IMR-90 (cell line): ENCODE measurements at regions not wholly inside any gene's neighbourhood (a gene's known extent, or its start where the extent isn't known, plus 50 kb on each side); places are given as distances from the start of the nearest gene placed in this dataset.
"Not testable (repeated sequence)": the region's sequence is repeated elsewhere in the genome, so short reads cannot be mapped to it uniquely, and the experiment has no call there.

Experiments used
- ATAC-seq: fragments of 200-7000 bp; cut with Tn5 transposase; 2 replicates; pipeline ENCODE4 v1.9.1; 2020; ENCODE audit warnings: low read depth, mild to moderate bottlenecking, moderate library complexity
- BruUV-seq: library from RNA; stranded (reverse); fragments of 400-500 nt; replicated peaks from 2 replicates; lab custom pipeline; 2021; lab: Mats Ljungman, UMichigan
- CTCF ChIA-PET: fragments of 300-600 bp; formaldehyde crosslinking; extraction: SDS; loops from one replicate; lab custom pipeline; 2021; ENCODE audit warnings: antibody characterized with exemption; lab: Yijun Ruan, JAX
- POLR2A ChIA-PET: fragments of 300-600 bp; sonication (Branson Sonifier 250); formaldehyde crosslinking; loops from one replicate; lab custom pipeline; 2022; ENCODE audit warnings: antibody characterized with exemption; ENCODE audit not compliant: unreplicated experiment; lab: Charles Lee
- DNase-seq: peaks from one replicate; pipeline ENCODE4 v3.0.0; 2013
- H2AFZ ChIP-seq: replicated peaks from 2 replicates; pipeline ENCODE3; 2013; ENCODE audit warnings: low read length, mild to moderate bottlenecking; ENCODE audit not compliant: poor library complexity
- H2AK5ac ChIP-seq: 2 replicates; pipeline ENCODE4 v1.6.1; 2013; ENCODE audit warnings: low read depth, low read length, inconsistent platforms
- H2AK9ac ChIP-seq: replicated peaks from 2 replicates; pipeline ENCODE3; 2013; ENCODE audit warnings: mild to moderate bottlenecking, low read depth, low read length, moderate library complexity; ENCODE audit not compliant: poor library complexity
- H2BK120ac ChIP-seq: 2 replicates; pipeline ENCODE4 v1.6.1; 2013; ENCODE audit warnings: low read depth, low read length, inconsistent platforms
- H2BK15ac ChIP-seq: 3 replicates; pipeline ENCODE4 v1.6.1; 2013; ENCODE audit warnings: low read depth, low read length, inconsistent platforms
- H2BK20ac ChIP-seq: 2 replicates; pipeline ENCODE4 v1.6.1; 2013; ENCODE audit warnings: low read depth, mild to moderate bottlenecking, inconsistent platforms, low read length, moderate library complexity
- H2BK5ac ChIP-seq: 2 replicates; pipeline ENCODE4 v1.6.1; 2013; ENCODE audit warnings: mild to moderate bottlenecking, low read depth, low read length, inconsistent platforms; ENCODE audit not compliant: poor library complexity, severe bottlenecking
- H3K14ac ChIP-seq: replicated peaks from 2 replicates; pipeline ENCODE4 v1.6.1; 2013; ENCODE audit warnings: low read depth, low read length, inconsistent platforms
- H3K18ac ChIP-seq: 2 replicates; pipeline ENCODE4 v1.6.1; 2013; ENCODE audit warnings: low read depth, low read length, control low read depth
- H3K23ac ChIP-seq: 2 replicates; pipeline ENCODE4 v1.6.1; 2013; ENCODE audit warnings: low read depth, low read length, inconsistent platforms
- H3K27ac ChIP-seq: 2 replicates; pipeline ENCODE4 v1.5.1; 2013; ENCODE audit warnings: mild to moderate bottlenecking, control low read depth, low read length; ENCODE audit not compliant: insufficient read depth
- H3K27me3 ChIP-seq: 2 replicates; pipeline ENCODE4 v1.6.1; 2013; ENCODE audit warnings: low read length; ENCODE audit not compliant: control insufficient read depth, insufficient read depth
- H3K36me3 ChIP-seq: 2 replicates; pipeline ENCODE4 v1.6.1; 2013; ENCODE audit warnings: low read length, mixed read lengths; ENCODE audit not compliant: control insufficient read depth, insufficient read depth
- H3K4ac ChIP-seq: 2 replicates; pipeline ENCODE4 v1.6.1; 2013; ENCODE audit warnings: low read depth, low read length, inconsistent platforms
- H3K4me1 ChIP-seq: 2 replicates; pipeline ENCODE4 v1.6.1; 2013; ENCODE audit warnings: low read length, mixed read lengths; ENCODE audit not compliant: control insufficient read depth, insufficient read depth
- H3K4me2 ChIP-seq: 2 replicates; pipeline ENCODE4 v1.6.1; 2013; ENCODE audit warnings: low read depth, mild to moderate bottlenecking, control low read depth, low read length, moderate library complexity
- H3K4me3 ChIP-seq: 2 replicates; pipeline ENCODE4 v1.5.1; 2013; ENCODE audit warnings: low read depth, mild to moderate bottlenecking, control low read depth, low read length, moderate library complexity; ENCODE audit not compliant: insufficient read depth
- H3K56ac ChIP-seq: 2 replicates; pipeline ENCODE4 v1.6.1; 2013; ENCODE audit warnings: low read length, inconsistent platforms; ENCODE audit not compliant: insufficient read depth; ENCODE audit errors: extremely low read depth
- H3K79me1 ChIP-seq, 2 experiments: 2 replicates each; pipeline ENCODE4 v1.6.1; 2013; ENCODE audit warnings: low read length in 2 of 2, inconsistent platforms in 1 of 2, low read depth in 1 of 2
- H3K9ac ChIP-seq: 2 replicates; pipeline ENCODE4 v1.6.1; 2013; ENCODE audit warnings: low read depth, low read length, control low read depth
- H3K9me1 ChIP-seq: 2 replicates; pipeline ENCODE4 v1.6.1; 2013; ENCODE audit warnings: low read length, inconsistent platforms; ENCODE audit not compliant: insufficient read depth
- H3K9me3 ChIP-seq: 2 replicates; pipeline ENCODE4 v1.6.1; 2013; ENCODE audit warnings: low read length; ENCODE audit not compliant: control insufficient read depth, insufficient read depth
- H4K20me1 ChIP-seq: 2 replicates; pipeline ENCODE4 v1.6.1; 2013; ENCODE audit warnings: low read length, inconsistent platforms; ENCODE audit not compliant: insufficient read depth
- H4K5ac ChIP-seq: 2 replicates; pipeline ENCODE4 v1.6.1; 2013; ENCODE audit warnings: mild to moderate bottlenecking, low read depth, low read length, control low read depth
- H4K8ac ChIP-seq, 2 experiments: 2 replicates each; pipeline ENCODE4 v1.6.1; 2013; ENCODE audit warnings: low read depth in 2 of 2, low read length in 2 of 2, control low read depth in 1 of 2, inconsistent platforms in 1 of 2
- H4K91ac ChIP-seq: 2 replicates; pipeline ENCODE4 v1.6.1; 2013; ENCODE audit warnings: low read depth, low read length, inconsistent platforms; ENCODE audit not compliant: insufficient read depth
- WGBS, 2 experiments: methylation state at CpG; one replicate each; pipeline versions ENCODE4 v1.1.5 to v1.1.7; 2013; ENCODE audit warnings: missing lambda C conversion rate in 2 of 2; ENCODE audit not compliant: insufficient read length in 1 of 2; ENCODE audit errors: extremely low coverage in 2 of 2; 5-methylcytosine and 5-hydroxymethylcytosine counted together
- dilution Hi-C: fragments of 300-500 bp; cut with HindIII; formaldehyde crosslinking; loops from one replicate; pipeline ENCODE4 v1.14.3; 2018; ENCODE audit warnings: low sequenced_read_pairs; ENCODE audit not compliant: unreplicated experiment
- in situ Hi-C: fragments of 300-500 bp; cut with MboI; formaldehyde crosslinking; loops from 3 replicates; pipeline ENCODE4 v1.14.3; 2019; ENCODE audit warnings: low sequenced_read_pairs, inconsistent platforms, mixed read lengths
- intact Hi-C: fragments of 100-400 bp; cut with micrococcal nuclease; formaldehyde crosslinking; loops from 2 replicates; pipeline ENCODE4 v1.10.0; 2022

DNA sequence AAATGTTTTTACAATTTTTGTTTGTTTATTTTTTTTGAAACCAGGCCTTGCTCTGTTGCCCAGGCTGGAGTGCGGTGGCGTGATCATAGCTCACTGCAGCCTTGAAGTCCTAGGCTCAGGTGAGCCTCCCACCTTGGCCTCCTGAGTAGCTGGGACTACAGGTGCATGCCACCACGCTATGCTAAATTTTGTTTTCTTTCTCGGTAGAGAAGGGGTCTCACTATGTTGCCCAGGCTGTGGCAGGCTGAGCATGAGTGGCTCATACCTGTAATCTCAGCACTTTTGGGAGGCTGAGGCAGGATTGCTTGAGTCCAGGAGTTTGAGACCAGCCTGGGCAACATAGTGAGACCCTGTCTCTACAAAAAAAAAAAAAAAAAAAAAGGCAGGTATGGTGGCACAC is 60.2 kb upstream of the ADGRL1 start:
- H2BK15ac ChIP-seq, intact Hi-C loops, CTCF ChIA-PET: not testable (repeated sequence)

More for the DNA sequence above, 60.2 kb upstream of the ADGRL1 start:
- H2AK9ac ChIP-seq, H2BK5ac ChIP-seq, H3K18ac ChIP-seq, dilution Hi-C loops, in situ Hi-C loops, ATAC-seq, H3K4me1 ChIP-seq, H3K9me1 ChIP-seq, H3K79me1 ChIP-seq, H3K4ac ChIP-seq, H2BK20ac ChIP-seq, H4K20me1 ChIP-seq, H3K27ac ChIP-seq, H3K23ac ChIP-seq, H4K91ac ChIP-seq, H3K36me3 ChIP-seq, POLR2A ChIA-PET, H4K5ac ChIP-seq, H3K4me3 ChIP-seq, H2AK5ac ChIP-seq, H2AFZ ChIP-seq, H3K4me2 ChIP-seq, H3K14ac ChIP-seq, H3K9me3 ChIP-seq, H3K9ac ChIP-seq, H4K8ac ChIP-seq, H3K56ac ChIP-seq, DNase-seq, BruUV-seq, H2BK120ac ChIP-seq: not testable (repeated sequence)
- H3K27me3 ChIP-seq = peaks cover 47% of the 10 kb centered on the region
- WGBS, 2 experiments = no CpG with 5 or more reads among the region's 4 CpGs
